Effector memory CD8-positive, alpha-beta T cell (primary cell): ENCODE measurements at regions not wholly inside any gene's neighbourhood (a gene's known extent, or its start where the extent isn't known, plus 50 kb on each side); places are given as distances from the start of the nearest gene placed in this dataset.

Experiments
- ATAC-seq: fragments of 150-1000 bp; cut with Tn5 transposase; replicated peaks from 2 replicates; pipeline ENCODE4 v1.10.0; 2021; ENCODE audit warnings: mild to moderate bottlenecking, moderate library complexity
- DNase-seq, 3 experiments: peaks; one replicate each; pipeline ENCODE4 v3.0.0; 2021
- H3K27ac Mint-ChIP-seq, 2 donors: one replicate each; pipeline ENCODE4 v1.8.0; 2022; ENCODE audit warnings: mild to moderate bottlenecking in 2 of 2, mixed read lengths in 2 of 2, moderate library complexity in 2 of 2
- H3K27me3 Mint-ChIP-seq, 2 donors: one replicate each; pipeline ENCODE4 v1.8.0; 2022; ENCODE audit warnings: mixed read lengths in 2 of 2
- H3K36me3 Mint-ChIP-seq: one replicate; pipeline ENCODE4 v1.8.0; 2022; ENCODE audit warnings: mild to moderate bottlenecking, moderate library complexity, mixed read lengths; ENCODE audit not compliant: insufficient read depth
- H3K4me1 Mint-ChIP-seq, 2 donors: one replicate each; pipeline ENCODE4 v1.8.0; 2022; ENCODE audit warnings: low read depth in 2 of 2, mixed read lengths in 2 of 2
- H3K4me3 Mint-ChIP-seq, 2 donors: one replicate each; pipeline ENCODE4 v1.8.0; 2022; ENCODE audit warnings: mild to moderate bottlenecking in 2 of 2, mixed read lengths in 2 of 2, moderate library complexity in 2 of 2
- H3K9me3 Mint-ChIP-seq, 2 donors: one replicate each; pipeline ENCODE4 v1.8.0; 2022; ENCODE audit warnings: mixed read lengths in 2 of 2

GRCh38 chr3:193844472-193844871, 251.5 kb downstream of the OPA1 start:
- H3K27me3 Mint-ChIP-seq: peaks cover 20 to 60% of the 10 kb centered on the region in 2 donors
- no peak overlapping the region for H3K4me3 Mint-ChIP-seq
- H3K9me3 Mint-ChIP-seq: no peaks in the 10 kb centered on the region
- ATAC-seq (no peak), DNase-seq (no peak)
- H3K4me1 Mint-ChIP-seq: peaks cover 0 to 3% of the 10 kb centered on the region in 2 donors
- H3K27ac Mint-ChIP-seq: no peak overlapping the region
- H3K36me3 Mint-ChIP-seq: no peaks in the 10 kb centered on the region

- Mint-ChIP-seq H3K27me3 (peaks cover 15 to 60% of the 10 kb centered on the region in 2 donors), H3K27ac (no peak overlapping the region), H3K4me1 (peaks cover 0 to 3% of the 10 kb centered on the region in 2 donors), H3K9me3 (no peaks in the 10 kb centered on the region), H3K4me3 (no peak overlapping the region), H3K36me3 (no peaks in the 10 kb centered on the region)
- no peak for DNase-seq
- no peak for ATAC-seq
Measured at GRCh38 chr3:193845144-193845543, 252.1 kb downstream of the OPA1 start.

GRCh38 chr3:193846569-193846968, 253.6 kb downstream of the OPA1 start:
- Mint-ChIP-seq H3K27ac (no peak overlapping the region), H3K27me3 (peaks cover 7 to 51% of the 10 kb centered on the region in 2 donors), H3K4me1 (peaks cover 0 to 3% of the 10 kb centered on the region in 2 donors), H3K4me3 (no peak overlapping the region), H3K36me3 (no peaks in the 10 kb centered on the region), H3K9me3 (no peaks in the 10 kb centered on the region)
- DNase-seq (no peak), ATAC-seq (no peak)

GRCh38 chr3:193847402-193847801, 254.4 kb downstream of the OPA1 start:
- DNase-seq (no peak), ATAC-seq (no peak)
- no peak overlapping the region for H3K27ac Mint-ChIP-seq
- H3K4me1 Mint-ChIP-seq: no peaks in the 10 kb centered on the region
- no peaks in the 10 kb centered on the region for H3K9me3 Mint-ChIP-seq
- peaks cover 5 to 48% of the 10 kb centered on the region in 2 donors for H3K27me3 Mint-ChIP-seq
- H3K36me3 Mint-ChIP-seq: no peaks in the 10 kb centered on the region
- H3K4me3 Mint-ChIP-seq: no peak overlapping the region

GRCh38 chr3:193848547-193848946, 255.5 kb downstream of the OPA1 start:
- Mint-ChIP-seq H3K27me3 (peaks cover 5 to 37% of the 10 kb centered on the region in 2 donors), H3K36me3 (no peaks in the 10 kb centered on the region), H3K4me3 (no peak overlapping the region), H3K4me1 (no peaks in the 10 kb centered on the region), H3K9me3 (no peaks in the 10 kb centered on the region), H3K27ac (no peak overlapping the region)
- ATAC-seq (no peak), DNase-seq (no peak)

- no peak for DNase-seq
- H3K27ac Mint-ChIP-seq: no peak overlapping the region
- H3K4me1 Mint-ChIP-seq: no peaks in the 10 kb centered on the region
- H3K27me3 Mint-ChIP-seq: peaks cover 5 to 29% of the 10 kb centered on the region in 2 donors
- no peaks in the 10 kb centered on the region for H3K9me3 Mint-ChIP-seq
- no peak overlapping the region for H3K4me3 Mint-ChIP-seq
- ATAC-seq: no peak
- H3K36me3 Mint-ChIP-seq: no peaks in the 10 kb centered on the region
Measured at GRCh38 chr3:193850084-193850619, 257.1 kb downstream of the OPA1 start.

GRCh38 chr3:193851428-193851847, 258.4 kb downstream of the OPA1 start:
- no peak for ATAC-seq
- H3K9me3 Mint-ChIP-seq: no peaks in the 10 kb centered on the region
- no peaks in the 10 kb centered on the region for H3K36me3 Mint-ChIP-seq
- no peak overlapping the region for H3K4me3 Mint-ChIP-seq
- H3K27ac Mint-ChIP-seq: no peak overlapping the region
- no peaks in the 10 kb centered on the region for H3K4me1 Mint-ChIP-seq
- DNase-seq: no peak
- H3K27me3 Mint-ChIP-seq: peaks cover 0 to 17% of the 10 kb centered on the region in 2 donors

GRCh38 chr3:193851941-193852674, 259.1 kb downstream of the OPA1 start:
- H3K36me3 Mint-ChIP-seq: no peaks in the 10 kb centered on the region
- H3K4me3 Mint-ChIP-seq: no peak overlapping the region
- H3K9me3 Mint-ChIP-seq: no peaks in the 10 kb centered on the region
- peaks cover 0 to 10% of the 10 kb centered on the region in 2 donors for H3K27me3 Mint-ChIP-seq
- no peaks in the 10 kb centered on the region for H3K4me1 Mint-ChIP-seq
- H3K27ac Mint-ChIP-seq: no peak overlapping the region
- no peak for DNase-seq
- ATAC-seq: no peak

- peaks cover 0 to 3% of the 10 kb centered on the region in 2 donors for H3K27me3 Mint-ChIP-seq
- H3K27ac Mint-ChIP-seq: no peak overlapping the region
- DNase-seq (no peak), ATAC-seq (no peak)
- H3K9me3 Mint-ChIP-seq: no peaks in the 10 kb centered on the region
- H3K4me3 Mint-ChIP-seq: no peak overlapping the region
- H3K36me3 Mint-ChIP-seq: no peaks in the 10 kb centered on the region
- H3K4me1 Mint-ChIP-seq: no peaks in the 10 kb centered on the region
Measured at GRCh38 chr3:193852901-193853300, 259.9 kb downstream of the OPA1 start.

GRCh38 chr3:193853511-193854219, 260.7 kb downstream of the OPA1 start:
- Mint-ChIP-seq H3K27me3 (no peaks in the 10 kb centered on the region), H3K4me1 (no peaks in the 10 kb centered on the region), H3K36me3 (no peaks in the 10 kb centered on the region), H3K9me3 (no peaks in the 10 kb centered on the region), H3K27ac (no peak overlapping the region), H3K4me3 (no peak overlapping the region)
- no peak for ATAC-seq
- no peak for DNase-seq

GRCh38 chr3:193857996-193858395, 265.0 kb downstream of the OPA1 start:
- Mint-ChIP-seq H3K4me1 (no peaks in the 10 kb centered on the region), H3K27ac (no peak overlapping the region), H3K27me3 (no peaks in the 10 kb centered on the region), H3K9me3 (no peaks in the 10 kb centered on the region), H3K4me3 (no peak overlapping the region), H3K36me3 (no peaks in the 10 kb centered on the region)
- ATAC-seq (no peak), DNase-seq (no peak)

GRCh38 chr3:193859195-193859594, 266.2 kb downstream of the OPA1 start:
- no peak overlapping the region for H3K27ac Mint-ChIP-seq
- no peaks in the 10 kb centered on the region for H3K27me3 Mint-ChIP-seq
- DNase-seq: no peak
- no peaks in the 10 kb centered on the region for H3K4me1 Mint-ChIP-seq
- H3K36me3 Mint-ChIP-seq: no peaks in the 10 kb centered on the region
- no peak overlapping the region for H3K4me3 Mint-ChIP-seq
- no peak for ATAC-seq
- H3K9me3 Mint-ChIP-seq: no peaks in the 10 kb centered on the region

- Mint-ChIP-seq H3K27ac (no peak overlapping the region), H3K36me3 (no peaks in the 10 kb centered on the region), H3K4me3 (no peak overlapping the region), H3K4me1 (no peaks in the 10 kb centered on the region), H3K9me3 (no peaks in the 10 kb centered on the region), H3K27me3 (peaks cover 0 to 2% of the 10 kb centered on the region in 2 donors)
- ATAC-seq (no peak), DNase-seq (no peak)
Measured at GRCh38 chr3:193861012-193861411, 268.0 kb downstream of the OPA1 start.

GRCh38 chr3:193862843-193863242, 269.8 kb downstream of the OPA1 start:
- Mint-ChIP-seq H3K4me1 (no peaks in the 10 kb centered on the region), H3K27me3 (peaks cover 2 to 20% of the 10 kb centered on the region in 2 donors), H3K27ac (no peak overlapping the region), H3K4me3 (no peak overlapping the region), H3K9me3 (no peaks in the 10 kb centered on the region), H3K36me3 (no peaks in the 10 kb centered on the region)
- DNase-seq (no peak), ATAC-seq (no peak)
